ENCODE measurements at regions not wholly inside any gene's neighbourhood (a gene's known extent, or its start where the extent isn't known, plus 50 kb on each side); places are given as distances from the start of the nearest gene placed in this dataset.

DNA sequence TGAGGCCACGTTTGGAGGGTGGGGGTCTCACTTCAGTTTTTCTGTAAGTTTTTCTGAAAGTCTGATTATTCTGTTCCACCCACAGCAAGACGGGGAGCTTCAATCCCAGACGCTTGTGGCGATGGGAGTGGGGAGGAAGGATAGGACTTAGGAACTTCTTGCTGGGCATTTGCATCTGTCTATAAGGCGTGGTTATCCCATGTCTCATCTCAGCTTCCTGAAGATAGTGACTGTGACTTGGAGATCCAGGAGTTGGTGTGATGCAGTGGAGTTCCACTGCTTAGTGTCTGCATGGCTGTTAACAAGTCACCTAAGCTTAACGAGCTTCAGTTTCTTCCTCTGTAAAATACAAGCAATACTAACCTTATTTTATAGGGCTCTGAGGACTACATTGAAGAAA lies 58.9 kb upstream of the BARX2 start:
- 87 to 95% methylated on average over 6 of the region's 6 CpGs for WGBS, 2 donors
- no peaks in the 10 kb centered on the region for H3K36me3 ChIP-seq

DNA sequence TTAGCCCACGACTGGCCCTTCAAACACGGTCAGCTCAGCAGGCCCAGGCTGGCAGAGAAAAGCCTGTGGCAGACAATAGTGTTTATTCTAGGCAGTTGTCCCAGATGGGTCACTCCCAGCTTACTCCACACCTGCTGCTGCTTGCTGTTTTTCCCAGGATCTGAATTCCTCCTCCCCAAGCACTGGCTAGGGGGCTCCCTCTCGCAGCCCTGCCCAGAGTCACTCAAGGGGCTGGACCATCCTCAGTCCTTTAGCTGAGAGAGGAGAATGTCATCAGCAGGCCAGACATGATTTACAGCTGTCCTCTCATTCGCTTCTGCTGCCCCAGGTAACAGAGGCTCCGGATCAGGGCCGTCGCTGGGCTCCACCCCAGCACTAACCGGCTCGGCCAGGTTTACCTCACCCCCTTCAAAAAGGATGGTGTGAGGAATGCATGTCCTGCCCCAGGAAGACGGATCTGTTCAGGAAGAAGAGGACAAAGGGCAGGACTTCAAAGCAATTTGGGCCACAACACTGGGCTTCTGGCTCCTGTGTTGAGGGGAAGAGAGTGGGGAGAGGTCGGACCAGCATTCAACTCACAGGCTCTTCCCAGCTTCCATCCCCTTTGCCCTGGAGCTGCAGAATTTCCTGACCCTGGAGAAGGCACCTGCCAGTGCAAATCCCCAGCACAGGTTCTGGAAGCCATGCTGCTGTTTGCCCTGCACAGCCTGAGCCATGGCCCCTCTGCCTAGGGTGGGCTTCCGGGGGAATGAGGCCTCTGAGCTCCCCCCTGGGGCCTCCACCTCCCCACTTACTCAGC lies 59.7 kb upstream of the BARX2 start:
- TF ChIP-seq, protein P1, sequence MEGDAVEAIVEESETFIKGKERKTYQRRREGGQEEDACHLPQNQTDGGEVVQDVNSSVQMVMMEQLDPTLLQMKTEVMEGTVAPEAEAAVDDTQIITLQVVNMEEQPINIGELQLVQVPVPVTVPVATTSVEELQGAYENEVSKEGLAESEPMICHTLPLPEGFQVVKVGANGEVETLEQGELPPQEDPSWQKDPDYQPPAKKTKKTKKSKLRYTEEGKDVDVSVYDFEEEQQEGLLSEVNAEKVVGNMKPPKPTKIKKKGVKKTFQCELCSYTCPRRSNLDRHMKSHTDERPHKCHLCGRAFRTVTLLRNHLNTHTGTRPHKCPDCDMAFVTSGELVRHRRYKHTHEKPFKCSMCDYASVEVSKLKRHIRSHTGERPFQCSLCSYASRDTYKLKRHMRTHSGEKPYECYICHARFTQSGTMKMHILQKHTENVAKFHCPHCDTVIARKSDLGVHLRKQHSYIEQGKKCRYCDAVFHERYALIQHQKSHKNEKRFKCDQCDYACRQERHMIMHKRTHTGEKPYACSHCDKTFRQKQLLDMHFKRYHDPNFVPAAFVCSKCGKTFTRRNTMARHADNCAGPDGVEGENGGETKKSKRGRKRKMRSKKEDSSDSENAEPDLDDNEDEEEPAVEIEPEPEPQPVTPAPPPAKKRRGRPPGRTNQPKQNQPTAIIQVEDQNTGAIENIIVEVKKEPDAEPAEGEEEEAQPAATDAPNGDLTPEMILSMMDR (IDR thresholded peaks at IDR 0.05): no peak
- DNase-seq: no peak
- no peak for ATAC-seq
- Histone ChIP-seq H3K4me3 (no peak overlapping the region), H3K27ac (no peak overlapping the region), H3K27me3 (peaks cover 0 to 6% (median 0%) of the 10 kb centered on the region in 7 donors), H3K4me1 (peaks cover 0 to 32% (median 18%) of the 10 kb centered on the region in 9 donors), H3K9me3 (no peaks in the 10 kb centered on the region), H3K36me3 (no peaks in the 10 kb centered on the region)
- intact Hi-C loops (cut with DNase I): no loop called here
- 73 to 79% methylated on average over 12 of the region's 12 CpGs for WGBS, 2 donors

More for the DNA sequence above, 58.9 kb upstream of the BARX2 start:
- TF ChIP-seq, protein P1 (IDR thresholded peaks at IDR 0.05): no peak
- ATAC-seq (no peak), DNase-seq (no peak)
- H3K4me1 ChIP-seq: peaks cover 0 to 32% (median 18%) of the 10 kb centered on the region in 9 donors
- no peaks in the 10 kb centered on the region for H3K9me3 ChIP-seq
- no peak overlapping the region for H3K4me3 ChIP-seq
- H3K27me3 ChIP-seq: peaks cover 0 to 6% (median 0%) of the 10 kb centered on the region in 7 donors
- H3K27ac ChIP-seq: no peak overlapping the region
- intact Hi-C loops (cut with DNase I): no loop called here

DNA sequence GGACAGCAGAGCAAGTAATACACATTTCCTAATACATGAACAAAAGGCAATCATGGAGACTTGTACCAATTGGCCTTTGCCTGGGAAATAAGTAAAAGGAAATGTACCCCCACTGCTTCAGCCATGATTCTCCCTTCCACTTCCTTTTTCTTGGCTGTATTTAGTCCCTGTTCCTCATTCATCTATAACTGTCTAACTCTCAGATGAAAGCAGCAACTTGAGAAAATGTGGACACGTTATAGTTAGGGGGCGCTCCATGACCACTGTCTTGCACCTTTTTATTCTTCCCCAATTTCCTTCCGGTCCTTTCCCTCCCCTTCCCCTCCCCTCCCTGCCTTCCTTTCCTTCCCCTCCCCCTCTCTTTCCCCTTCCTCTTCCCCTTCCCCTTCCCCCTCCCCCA lies 61.3 kb upstream of the BARX2 start:
- no peaks in the 10 kb centered on the region for H3K36me3 ChIP-seq
- intact Hi-C loops (cut with DNase I): no loop called here
- H3K4me3 ChIP-seq: no peak overlapping the region
- DNase-seq: no peak
- TF ChIP-seq, protein P1 (IDR thresholded peaks at IDR 0.05): no peak
- no peaks in the 10 kb centered on the region for H3K9me3 ChIP-seq
- H3K27me3 ChIP-seq: peaks cover 0 to 6% (median 0%) of the 10 kb centered on the region in 7 donors
- H3K4me1 ChIP-seq: peaks cover 0 to 24% (median 16%) of the 10 kb centered on the region in 9 donors
- 78 to 84% methylated on average over 3 of the region's 3 CpGs for WGBS, 2 donors
- no peak for ATAC-seq
- H3K27ac ChIP-seq: no peak overlapping the region

- 40 to 50% methylated on average over 6 of the region's 6 CpGs for WGBS, 2 donors
- peak in 7 of 8 donors; percentile 50 to 73 (median 60) for ATAC-seq
- TF ChIP-seq, protein P1 (IDR thresholded peaks at IDR 0.05): no peak
Observed at GRCh38 chr11:129313541-129314297, 61.9 kb upstream of the BARX2 start.

More at GRCh38 chr11:129313541-129314297, 61.9 kb upstream of the BARX2 start:
- Histone ChIP-seq H3K4me3 (peak overlapping the region in 7 of 10 donors; percentile 10 to 40 (median 34)), H3K36me3 (no peaks in the 10 kb centered on the region), H3K9me3 (no peaks in the 10 kb centered on the region), H3K27me3 (peaks cover 0 to 7% (median 0%) of the 10 kb centered on the region in 7 donors), H3K4me1 (peaks cover 0 to 24% (median 13%) of the 10 kb centered on the region in 9 donors), H3K27ac (peak overlapping the region in 3 of 10 donors; percentile 4 to 27 (median 21))
- intact Hi-C loops (cut with DNase I): no loop called here
- DNase-seq: no peak
